ENCODE measurements at regions not wholly inside any gene's neighbourhood (a gene's known extent, or its start where the extent isn't known, plus 50 kb on each side); places are given as distances from the start of the nearest gene placed in this dataset.
"Not testable (repeated sequence)": the region's sequence is repeated elsewhere in the genome, so short reads cannot be mapped to it uniquely, and the experiment has no call there.

DNA sequence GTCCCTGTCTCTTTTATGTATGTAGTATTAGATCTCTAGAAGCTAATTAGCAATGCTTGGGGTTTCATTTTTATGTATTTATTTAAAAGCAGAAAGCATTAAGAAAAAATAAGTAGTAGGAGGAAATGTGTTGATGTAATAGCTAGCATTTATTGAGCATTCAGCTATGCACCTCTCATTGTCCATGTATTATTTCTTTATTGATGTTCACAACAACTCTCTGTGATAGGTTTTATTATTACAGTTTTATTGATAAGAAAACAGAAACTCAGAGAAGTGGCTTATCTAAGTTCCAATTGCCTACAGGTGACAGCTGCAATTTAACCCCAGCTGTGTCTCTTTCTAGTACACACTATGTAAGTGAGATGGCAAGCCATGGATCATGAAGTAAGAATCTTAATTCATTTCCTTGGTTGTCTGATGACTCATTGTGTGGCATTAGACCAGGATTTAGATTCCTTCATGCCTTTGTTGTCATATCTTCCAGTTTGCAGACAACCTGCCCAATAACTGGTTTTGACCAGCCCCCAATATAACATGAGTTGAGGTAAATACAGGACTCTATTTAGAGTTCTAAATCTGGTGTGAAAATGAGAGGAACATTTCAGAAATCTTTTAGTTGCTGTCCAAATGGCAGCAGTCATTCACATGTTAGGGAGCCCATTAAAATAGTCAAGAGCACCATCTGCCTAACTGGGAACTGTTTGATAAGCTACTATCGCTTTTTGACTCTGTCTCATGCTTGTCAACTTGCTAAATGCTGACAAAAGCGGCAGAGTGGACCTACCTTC lies 170.8 kb upstream of the PHACTR1 start:
- no peak for DNase-seq (ENCODE audit: low spot score)

DNA sequence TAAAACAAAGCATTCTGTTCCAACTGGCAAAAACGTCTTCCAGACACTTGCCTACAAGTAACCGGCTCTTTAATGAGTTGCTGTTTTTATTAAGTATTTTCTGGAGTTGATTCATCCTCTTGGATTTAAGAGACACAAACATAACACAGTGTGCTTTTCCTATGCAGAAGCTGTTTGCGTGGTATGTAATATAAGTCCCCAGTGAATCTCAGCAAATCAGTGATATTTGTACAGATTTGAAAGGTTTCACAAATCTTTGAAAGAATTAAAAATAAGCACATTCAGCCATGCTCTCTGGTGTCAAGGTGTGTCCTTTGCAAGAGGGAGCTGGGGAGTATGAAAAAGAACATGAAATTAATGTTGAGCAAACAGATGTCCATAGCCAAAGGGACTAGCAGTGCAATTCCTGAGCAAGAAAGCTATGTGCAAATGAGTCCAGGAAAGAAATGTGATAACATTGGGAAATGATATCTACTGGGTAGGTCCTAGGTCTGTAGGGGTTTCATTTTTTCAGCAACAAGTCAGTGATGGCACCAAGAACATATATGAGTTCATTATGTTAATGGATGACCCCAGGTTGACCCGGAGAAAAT lies 170.1 kb upstream of the PHACTR1 start:
- no peak for DNase-seq (ENCODE audit: low spot score)

- DNase-seq (ENCODE audit: low spot score): no peak
Observed at GRCh38 chr6:12548526-12548925, 168.0 kb upstream of the PHACTR1 start.

- DNase-seq (ENCODE audit: low spot score): not testable (repeated sequence)
Observed at GRCh38 chr6:12549445-12549844, 167.1 kb upstream of the PHACTR1 start.

DNA sequence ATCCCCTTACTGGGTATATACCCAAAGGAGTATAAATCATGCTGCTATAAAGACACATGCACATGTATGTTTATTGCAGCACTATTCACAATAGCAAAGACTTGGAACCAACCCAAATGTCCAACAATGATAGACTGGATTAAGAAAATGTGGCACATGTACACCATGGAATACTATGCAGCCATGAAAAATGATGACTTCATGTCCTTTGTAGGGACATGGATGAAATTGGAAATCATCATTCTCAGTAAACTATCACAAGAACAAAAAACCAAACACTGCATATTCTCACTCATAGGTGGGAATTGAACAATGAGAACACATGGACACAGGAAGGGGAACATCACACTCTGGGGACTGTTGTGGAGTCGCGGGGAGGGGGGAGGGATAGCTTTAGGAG lies 161.7 kb upstream of the PHACTR1 start:
- DNase-seq (ENCODE audit: low spot score): not testable (repeated sequence)

DNA sequence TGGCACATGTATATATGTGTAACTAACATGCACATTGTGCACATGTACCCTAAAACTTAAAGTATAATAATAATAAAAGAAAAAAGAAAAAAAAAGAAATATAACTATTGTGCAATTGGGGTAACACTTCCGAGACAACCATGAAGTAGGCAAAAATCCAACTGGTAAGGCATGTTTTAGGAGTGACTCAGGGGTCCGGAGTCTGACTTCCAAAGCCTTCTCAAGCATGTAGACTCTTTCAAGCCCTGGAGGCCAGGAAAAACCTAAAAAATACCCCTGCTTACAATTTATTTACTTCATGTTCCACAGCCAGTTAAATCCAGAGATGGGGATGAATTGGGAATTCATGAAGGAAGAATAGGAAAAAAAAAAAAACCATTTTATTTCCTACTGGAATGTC lies 161.3 kb upstream of the PHACTR1 start:
- DNase-seq (ENCODE audit: low spot score): no peak

DNA sequence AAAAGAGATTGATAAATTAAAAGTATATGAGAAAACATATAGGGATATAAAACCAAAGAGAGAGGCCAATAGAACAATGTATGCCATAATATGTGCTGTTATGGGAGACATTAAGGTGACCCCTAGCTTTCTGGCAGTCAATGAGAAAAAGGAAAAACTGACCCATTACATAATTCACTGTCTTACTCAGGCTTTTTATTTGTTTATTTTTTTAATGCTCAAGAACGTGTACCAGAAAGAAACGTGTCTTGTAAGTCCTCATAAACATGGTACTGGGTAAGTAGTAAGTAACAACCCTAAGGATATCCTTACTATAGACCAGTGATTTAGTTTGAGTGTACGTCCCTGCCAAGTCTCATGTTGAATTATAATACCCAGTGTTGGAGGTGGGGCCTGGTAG lies 160.8 kb upstream of the PHACTR1 start:
- DNase-seq (ENCODE audit: low spot score): no peak

DNA sequence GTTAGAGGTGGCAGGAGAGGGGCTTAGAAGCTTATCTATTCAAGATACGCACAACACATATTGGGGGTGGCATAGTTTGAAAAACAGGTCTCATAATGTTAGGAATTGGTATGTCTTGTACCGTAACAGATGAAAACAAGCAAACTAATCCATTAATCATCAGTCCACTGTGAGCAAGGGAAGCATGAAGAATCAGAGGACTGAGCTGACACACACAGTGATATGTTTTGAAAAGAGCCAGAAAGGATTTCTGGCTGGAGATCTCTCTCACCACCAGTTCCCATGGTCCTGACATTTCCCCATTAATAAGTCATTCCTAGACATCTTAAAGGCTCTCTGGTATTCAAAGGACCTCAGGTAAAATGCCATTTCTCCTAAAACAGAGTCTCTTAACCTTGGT lies 158.8 kb upstream of the PHACTR1 start:
- DNase-seq (ENCODE audit: low spot score): no peak

DNA sequence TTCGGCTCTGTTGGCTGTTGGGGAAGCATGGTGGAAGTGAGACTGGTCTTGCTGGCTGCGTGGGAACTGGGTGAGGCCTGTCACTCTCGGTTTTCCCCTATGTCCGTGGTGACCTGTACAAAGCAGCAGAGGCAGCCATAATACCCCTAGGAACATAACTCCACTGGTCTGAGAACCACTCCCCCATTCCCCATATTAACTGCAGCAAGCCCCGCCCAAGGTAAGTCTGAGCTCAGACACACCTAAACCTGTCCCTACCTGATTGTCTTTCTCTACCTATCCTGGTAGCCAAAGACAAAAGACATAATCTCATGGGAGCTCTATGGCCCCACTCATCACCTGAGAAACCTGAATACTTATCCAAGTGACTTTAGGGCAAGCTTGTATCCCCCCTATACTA lies 156.3 kb upstream of the PHACTR1 start:
- no peak for DNase-seq (ENCODE audit: low spot score)

GRCh38 chr6:12566618-12567123 lies 149.9 kb upstream of the PHACTR1 start:
- no peak for DNase-seq (ENCODE audit: low spot score)

DNA sequence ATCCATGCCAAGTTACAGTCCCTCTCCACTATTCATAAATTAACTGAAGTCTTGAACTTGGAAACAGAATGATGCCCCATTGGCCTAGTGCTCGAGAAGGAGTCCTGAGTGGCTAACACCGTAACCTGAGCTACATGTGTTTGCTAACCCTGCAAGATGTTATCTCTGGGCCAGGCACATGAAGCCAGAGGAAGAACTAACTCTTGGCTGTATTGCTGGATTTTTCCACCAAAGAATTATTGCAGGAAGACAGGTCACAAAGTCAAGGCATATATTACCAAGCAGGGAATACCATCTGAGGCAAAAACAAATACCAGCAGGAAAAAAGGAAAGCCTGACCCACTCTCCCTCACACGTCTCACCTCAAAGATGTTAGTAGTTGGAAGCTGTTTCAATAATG lies 148.9 kb upstream of the PHACTR1 start:
- DNase-seq (ENCODE audit: low spot score): no peak

DNA sequence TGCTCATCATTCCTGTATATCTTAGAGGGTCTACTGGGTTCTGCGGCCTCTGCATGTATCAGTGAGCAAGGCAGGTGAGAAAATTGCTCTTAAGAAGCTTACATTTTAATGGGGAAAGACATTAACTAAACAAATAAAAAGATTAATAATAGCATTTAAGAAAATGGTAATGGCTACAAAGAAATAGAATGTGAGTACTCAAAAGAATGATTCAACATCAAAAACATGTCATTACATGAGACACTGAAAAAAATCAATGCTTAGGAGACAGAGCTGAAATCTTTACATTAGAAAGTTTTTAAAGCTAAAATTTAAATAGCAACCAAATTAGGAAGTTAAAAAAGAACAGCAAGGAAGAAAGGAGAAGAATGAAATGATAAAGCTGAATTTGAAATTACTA lies 146.9 kb upstream of the PHACTR1 start:
- DNase-seq (ENCODE audit: low spot score): no peak

- DNase-seq (ENCODE audit: low spot score): no peak
Observed at GRCh38 chr6:12570461-12571030, 146.0 kb upstream of the PHACTR1 start.

GRCh38 chr6:12572896-12573827 lies 143.4 kb upstream of the PHACTR1 start:
- DNase-seq (ENCODE audit: low spot score): no peak

- DNase-seq (ENCODE audit: low spot score): no peak
Observed at GRCh38 chr6:12575961-12576360, 140.6 kb upstream of the PHACTR1 start.

GRCh38 chr6:12576389-12576788 lies 140.2 kb upstream of the PHACTR1 start:
- DNase-seq (ENCODE audit: low spot score): no peak

DNA sequence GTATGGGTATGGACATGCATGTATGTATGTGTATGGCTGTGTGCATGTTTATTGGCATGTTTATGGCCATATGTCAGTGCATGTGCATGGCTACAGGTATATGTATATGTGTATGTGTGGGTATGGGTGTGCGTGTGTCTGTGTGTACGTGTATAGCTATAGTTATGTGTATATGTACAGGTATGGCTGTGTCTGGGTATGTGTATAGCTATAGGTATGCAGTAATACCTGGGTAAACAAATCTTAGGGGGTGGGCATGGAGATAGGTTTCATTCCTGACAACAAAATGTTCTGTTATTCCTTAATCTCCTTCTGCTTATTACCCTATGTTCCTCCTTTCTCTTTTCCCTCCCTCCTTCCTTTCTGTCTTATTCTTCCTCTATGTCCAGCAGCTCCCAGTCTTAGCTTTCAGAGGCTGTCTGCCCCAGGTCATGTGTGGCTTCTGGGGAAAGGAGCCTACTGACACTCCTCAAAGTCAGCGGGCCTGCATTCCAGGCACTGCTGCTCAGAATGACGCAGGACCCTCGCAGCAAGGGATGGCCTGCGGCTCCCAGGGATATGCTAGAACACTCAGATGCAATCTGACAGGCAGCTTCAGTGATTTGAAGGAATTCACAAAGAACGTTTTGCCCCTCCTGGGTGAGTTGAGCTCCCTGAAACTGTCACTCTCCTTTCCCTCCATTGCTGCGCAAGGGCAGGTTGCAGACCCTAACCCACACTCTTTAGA lies 139.3 kb upstream of the PHACTR1 start:
- no peak for DNase-seq (ENCODE audit: low spot score)

- no peak for DNase-seq (ENCODE audit: low spot score)
Observed at GRCh38 chr6:12578097-12578496, 138.5 kb upstream of the PHACTR1 start.

- DNase-seq (ENCODE audit: low spot score): no peak
Observed at GRCh38 chr6:12578751-12579150, 137.8 kb upstream of the PHACTR1 start.

GRCh38 chr6:12580290-12580689 lies 136.3 kb upstream of the PHACTR1 start:
- no peak for DNase-seq (ENCODE audit: low spot score)

DNA sequence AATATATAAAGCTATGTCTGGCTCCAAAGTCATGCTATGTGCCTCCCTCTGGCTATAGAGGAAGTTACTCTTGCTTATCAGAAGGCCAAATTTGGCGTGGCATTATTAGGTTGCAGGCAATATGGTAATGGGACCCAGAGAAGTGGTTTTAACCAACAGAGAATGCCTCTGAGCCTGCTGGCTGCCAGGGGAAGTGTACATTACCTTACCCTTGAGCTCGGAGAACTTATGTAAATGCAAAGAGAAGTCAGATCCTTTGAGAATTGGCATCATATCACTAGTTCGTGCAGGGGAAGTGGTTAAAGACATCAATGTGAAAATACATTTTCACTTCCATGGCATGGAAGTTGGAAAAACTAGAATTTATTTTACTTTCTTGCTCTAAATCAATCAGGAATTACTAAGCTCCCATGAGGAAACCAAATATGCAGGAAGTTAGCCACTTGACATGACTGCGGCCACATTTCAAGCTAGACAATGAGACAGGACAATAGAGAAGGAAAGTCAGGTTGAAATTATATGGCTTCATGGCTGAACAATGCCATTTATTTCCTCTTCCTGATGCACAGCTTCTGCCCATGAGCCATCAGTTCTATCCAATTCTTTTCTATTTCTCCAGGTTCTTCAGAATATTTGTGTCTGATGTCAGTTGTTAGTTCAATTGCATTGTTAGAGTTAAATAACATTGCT lies 134.0 kb upstream of the PHACTR1 start:
- no peak for DNase-seq (ENCODE audit: low spot score)

Measured in ureter (tissue), 1 donor.